Spleen (tissue), 11 donors: ENCODE measurements at regions not wholly inside any gene's neighbourhood (a gene's known extent, or its start where the extent isn't known, plus 50 kb on each side); places are given as distances from the start of the nearest gene placed in this dataset.

ENCODE experiments used
- DNase-seq: peaks from one replicate; pipeline ENCODE4 v3.0.0-alpha.2; 2020
- H3K27ac ChIP-seq, 8 donors: fragments of 200-600 bp; sonication (generic) in 7 of 8; 1 replicate in 4 of 8; 2 replicates in 4 of 8; pipeline versions ENCODE4 v1.5.0 to v1.8.0; 2016 to 2021; ENCODE audit warnings: inconsistent platforms in 4 of 8, mild to moderate bottlenecking in 4 of 8, moderate library complexity in 1 of 8
- H3K27me3 ChIP-seq, 7 donors: fragments of 200-600 bp; sonication (generic) in 6 of 7; replicated peaks in 1 of 7; 1 replicate in 4 of 7; 2 replicates in 3 of 7; pipeline versions ENCODE4 v1.5.0 to v1.8.0; 2016 to 2021; ENCODE audit warnings: inconsistent platforms in 3 of 7, mild to moderate bottlenecking in 1 of 7
- H3K36me3 ChIP-seq, 6 donors: fragments of 200-600 bp; sonication (generic) in 5 of 6; 1 replicate in 4 of 6; 2 replicates in 2 of 6; pipeline versions ENCODE4 v1.5.0 to v1.8.0; 2016 to 2021; ENCODE audit warnings: inconsistent platforms in 2 of 6
- H3K4me1 ChIP-seq, 6 donors: fragments of 200-600 bp; sonication (generic) in 5 of 6; 1 replicate in 3 of 6; 2 replicates in 3 of 6; pipeline versions ENCODE4 v1.5.0 to v1.8.0; 2016 to 2021; ENCODE audit warnings: inconsistent platforms in 3 of 6
- H3K4me3 ChIP-seq, 8 donors: fragments of 200-600 bp; sonication (generic) in 7 of 8; 1 replicate in 4 of 8; 2 replicates in 4 of 8; pipeline versions ENCODE4 v1.5.0 to v1.8.0; 2016 to 2021; ENCODE audit warnings: inconsistent platforms in 4 of 8, mild to moderate bottlenecking in 4 of 8, moderate library complexity in 2 of 8
- H3K9me3 ChIP-seq, 8 donors: fragments of 200-600 bp; sonication (generic) in 7 of 8; 1 replicate in 4 of 8; 2 replicates in 4 of 8; pipeline versions ENCODE4 v1.5.0 to v1.8.0; 2016 to 2021; ENCODE audit warnings: inconsistent platforms in 4 of 8
- POLR2A ChIP-seq, 3 donors: fragments of 450-650 bp; IDR thresholded peaks; one replicate each; pipeline ENCODE4 v1.5.1; 2017; ENCODE audit warnings: antibody characterized with exemption in 3 of 3, mild to moderate bottlenecking in 1 of 3
- POLR2AphosphoS5 ChIP-seq, 3 donors: sonication (generic); formaldehyde crosslinking; IDR thresholded peaks; one replicate each; pipeline ENCODE4 v1.5.1; 2017; ENCODE audit warnings: antibody characterized with exemption in 3 of 3
- WGBS, 5 donors: extraction: QIAGEN DNeasy Blood & Tissue Kit in 3 of 5; methylation state at CpG; one replicate each; pipeline versions ENCODE4 v1.1.5 to v1.1.7; 2013 to 2018; 5-methylcytosine and 5-hydroxymethylcytosine counted together
- intact Hi-C: fragments of 100-400 bp; cut with DNase I; formaldehyde crosslinking; loops from one replicate; pipeline ENCODE4 v1.15.0; 2023; ENCODE audit warnings: low total_unique reads
- TF ChIP-seq, protein P1 (sequence below), 11 experiments: fragments of 200-600 bp in 7 of 11; fragments of 450-650 bp in 4 of 11; sonication (generic) in 4 of 11; IDR thresholded peaks in 8 of 11; conservative IDR thresholded peaks in 3 of 11; 1 replicate in 7 of 11; 2 replicates in 4 of 11; pipeline versions ENCODE4 v1.4.0 to v1.8.0; 2016 to 2021; ENCODE audit warnings: antibody characterized with exemption in 11 of 11, inconsistent platforms in 4 of 11, mild to moderate bottlenecking in 1 of 11
- donor health status: healthy with polysubstance abuse.
- donor health status: DM: no; HTN: no; CAD: no; lungs with moderate emphysema.
- donor health status: DM: no; HTN: no; CAD: no.
- donor health status: Bipolar disorder and iron deficiency.
- donor health status: healthy.
- donor health status: DM: no; HTN: no; CAD: no.
- donor health status: DM: yes; HTN: yes; CAD: no.

DNA sequence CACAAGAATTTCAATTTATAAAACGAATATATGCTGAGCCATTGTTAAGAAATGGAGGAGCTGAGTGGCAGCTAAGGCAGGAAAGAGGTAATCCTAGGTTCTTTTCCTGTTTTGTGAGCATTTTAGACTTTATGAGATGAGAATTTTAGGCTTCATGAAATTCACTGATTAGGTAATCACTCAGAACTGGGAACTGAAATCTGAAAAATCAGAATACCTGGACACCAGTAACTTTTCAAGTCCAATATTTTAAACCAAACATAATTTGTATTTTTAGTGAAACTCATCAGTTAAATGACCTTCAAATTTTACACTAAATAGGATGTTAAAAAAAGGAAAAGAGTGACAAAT, 389.9 kb downstream of the HTR1B start:
- peaks cover 0 to 20% (median 0%) of the 10 kb centered on the region in 8 donors for H3K9me3 ChIP-seq
- intact Hi-C loops: no loop called here

DNA sequence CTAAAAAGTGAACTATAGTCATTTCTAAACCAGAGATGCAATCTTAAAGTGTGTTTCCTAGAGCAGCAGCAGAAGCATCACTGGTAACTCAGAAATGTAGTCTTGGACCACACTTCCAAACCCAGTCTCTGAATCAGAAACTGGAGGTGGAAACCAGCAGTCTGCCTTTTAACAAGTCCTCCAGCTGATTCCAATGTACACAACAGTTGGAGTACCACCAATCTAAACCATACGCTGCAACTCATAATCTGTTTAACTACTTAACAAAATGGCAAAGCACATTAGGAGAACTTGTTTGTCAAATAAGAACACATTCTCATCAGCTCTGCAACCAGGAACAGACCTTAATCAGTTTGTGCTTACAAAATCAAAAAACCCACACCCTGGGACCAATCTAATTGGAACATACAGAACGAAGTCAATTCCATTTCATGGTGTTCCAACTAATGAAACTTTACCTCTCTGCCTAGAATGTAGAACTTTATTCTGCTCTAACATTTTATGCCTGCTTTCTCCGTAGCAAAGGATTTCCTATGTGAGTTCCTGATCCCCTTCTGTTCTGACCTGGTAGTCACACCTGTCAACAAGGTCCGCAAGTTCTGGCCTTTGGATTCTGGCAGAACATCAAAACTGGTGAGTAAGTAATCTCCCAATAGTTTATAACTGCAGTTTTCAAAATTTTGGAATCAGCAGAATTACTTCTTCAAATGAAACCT, 390.4 kb downstream of the HTR1B start:
- Histone ChIP-seq H3K27ac (no peak overlapping the region), H3K4me1 (no peaks in the 10 kb centered on the region), H3K4me3 (no peak overlapping the region), H3K27me3 (no peaks in the 10 kb centered on the region), H3K9me3 (peaks cover 0 to 20% (median 0%) of the 10 kb centered on the region in 8 donors), H3K36me3 (no peaks in the 10 kb centered on the region)
- no peak for DNase-seq
- intact Hi-C loops: no loop called here
- WGBS, 5 donors: 72 to 88% (median 79%) methylated on average over 4 of the region's 4 CpGs
- TF ChIP-seq POLR2AphosphoS5 (IDR thresholded peaks at IDR 0.05) (no peak), POLR2A (IDR thresholded peaks at IDR 0.05) (no peak)
- TF ChIP-seq, protein P1, sequence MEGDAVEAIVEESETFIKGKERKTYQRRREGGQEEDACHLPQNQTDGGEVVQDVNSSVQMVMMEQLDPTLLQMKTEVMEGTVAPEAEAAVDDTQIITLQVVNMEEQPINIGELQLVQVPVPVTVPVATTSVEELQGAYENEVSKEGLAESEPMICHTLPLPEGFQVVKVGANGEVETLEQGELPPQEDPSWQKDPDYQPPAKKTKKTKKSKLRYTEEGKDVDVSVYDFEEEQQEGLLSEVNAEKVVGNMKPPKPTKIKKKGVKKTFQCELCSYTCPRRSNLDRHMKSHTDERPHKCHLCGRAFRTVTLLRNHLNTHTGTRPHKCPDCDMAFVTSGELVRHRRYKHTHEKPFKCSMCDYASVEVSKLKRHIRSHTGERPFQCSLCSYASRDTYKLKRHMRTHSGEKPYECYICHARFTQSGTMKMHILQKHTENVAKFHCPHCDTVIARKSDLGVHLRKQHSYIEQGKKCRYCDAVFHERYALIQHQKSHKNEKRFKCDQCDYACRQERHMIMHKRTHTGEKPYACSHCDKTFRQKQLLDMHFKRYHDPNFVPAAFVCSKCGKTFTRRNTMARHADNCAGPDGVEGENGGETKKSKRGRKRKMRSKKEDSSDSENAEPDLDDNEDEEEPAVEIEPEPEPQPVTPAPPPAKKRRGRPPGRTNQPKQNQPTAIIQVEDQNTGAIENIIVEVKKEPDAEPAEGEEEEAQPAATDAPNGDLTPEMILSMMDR (IDR thresholded peaks at IDR 0.05 in 8 of 11, conservative IDR thresholded peaks at IDR 0.05 in 3 of 11): no peak

More for the DNA sequence above, 389.9 kb downstream of the HTR1B start:
- no peaks in the 10 kb centered on the region for H3K36me3 ChIP-seq
- H3K4me1 ChIP-seq: no peaks in the 10 kb centered on the region
- no peak overlapping the region for H3K27ac ChIP-seq
- H3K27me3 ChIP-seq: no peaks in the 10 kb centered on the region
- TF ChIP-seq POLR2AphosphoS5 (IDR thresholded peaks at IDR 0.05) (no peak), POLR2A (IDR thresholded peaks at IDR 0.05) (no peak)
- TF ChIP-seq, protein P1 (IDR thresholded peaks at IDR 0.05 in 8 of 11, conservative IDR thresholded peaks at IDR 0.05 in 3 of 11): no peak
- no peak overlapping the region for H3K4me3 ChIP-seq
- 32 to 63% (median 43%) methylated on average over 1 of the region's 1 CpG for WGBS, 5 donors
- no peak for DNase-seq

DNA sequence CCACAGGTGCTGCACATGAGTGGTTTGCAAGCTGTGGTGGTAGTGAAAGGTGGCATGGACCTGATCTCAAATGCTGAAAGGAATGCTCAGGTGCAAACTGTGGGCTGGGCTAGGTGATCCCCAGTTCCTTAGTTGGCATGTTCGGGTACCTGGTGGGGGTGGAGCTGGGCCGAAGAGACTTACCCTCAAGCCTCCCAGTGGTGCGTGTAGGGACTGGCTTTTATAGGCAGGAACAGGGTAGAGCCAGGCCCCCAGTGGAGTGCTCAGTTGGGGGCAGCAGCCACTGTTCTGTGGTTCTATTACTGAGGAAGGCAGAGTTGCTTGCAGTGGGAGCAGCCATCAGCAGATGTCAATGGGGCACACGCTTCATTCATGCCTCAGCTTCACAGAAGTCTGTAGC, 399.8 kb downstream of the HTR1B start:
- H3K4me1 ChIP-seq: no peaks in the 10 kb centered on the region
- TF ChIP-seq POLR2A (IDR thresholded peaks at IDR 0.05): no peak
- TF ChIP-seq POLR2AphosphoS5 (IDR thresholded peaks at IDR 0.05): no peak
- TF ChIP-seq, protein P1 (IDR thresholded peaks at IDR 0.05 in 8 of 11, conservative IDR thresholded peaks at IDR 0.05 in 3 of 11): no peak
- H3K4me3 ChIP-seq: no peak overlapping the region
- intact Hi-C loops: no loop called here
- H3K27me3 ChIP-seq: no peaks in the 10 kb centered on the region
- WGBS, 5 donors: 78 to 95% (median 88%) methylated on average over 4 of the region's 4 CpGs
- no peaks in the 10 kb centered on the region for H3K36me3 ChIP-seq
- peaks cover 0 to 18% (median 7%) of the 10 kb centered on the region in 8 donors for H3K9me3 ChIP-seq
- no peak for DNase-seq
- no peak overlapping the region for H3K27ac ChIP-seq

DNA sequence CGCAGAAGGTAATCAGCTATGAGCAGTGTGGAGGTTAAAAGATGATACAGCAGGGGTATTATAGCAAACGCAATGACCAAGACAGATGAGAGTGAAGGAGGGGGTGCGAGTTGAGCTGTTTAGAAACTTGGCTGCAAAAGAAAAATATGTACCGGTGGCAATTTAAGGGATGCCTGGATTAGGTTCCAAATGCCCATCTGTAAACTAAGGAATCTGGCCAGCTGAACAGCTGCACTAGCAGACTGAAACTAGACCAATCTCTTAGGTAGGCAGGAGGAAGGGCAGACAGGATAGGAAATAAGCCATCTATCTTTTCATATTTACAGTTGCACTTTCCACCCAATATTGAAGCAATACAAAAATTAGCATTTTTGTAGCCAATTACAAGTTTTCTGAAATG, 407.6 kb downstream of the HTR1B start:
- no peak overlapping the region for H3K4me3 ChIP-seq
- TF ChIP-seq, protein P1 (IDR thresholded peaks at IDR 0.05 in 8 of 11, conservative IDR thresholded peaks at IDR 0.05 in 3 of 11): no peak
- TF ChIP-seq POLR2A (IDR thresholded peaks at IDR 0.05) (no peak), POLR2AphosphoS5 (IDR thresholded peaks at IDR 0.05) (no peak)
- H3K36me3 ChIP-seq: no peaks in the 10 kb centered on the region
- no peak overlapping the region for H3K27ac ChIP-seq
- H3K4me1 ChIP-seq: no peaks in the 10 kb centered on the region
- no peaks in the 10 kb centered on the region for H3K27me3 ChIP-seq
- intact Hi-C loops: no loop called here
- H3K9me3 ChIP-seq: peaks cover 0 to 53% (median 30%) of the 10 kb centered on the region in 8 donors
- WGBS, 5 donors: 81 to 93% (median 87%) methylated on average over 4 of the region's 4 CpGs
- no peak for DNase-seq
